BLaER1 (cell line): ENCODE measurements at regions not wholly inside any gene's neighbourhood (a gene's known extent, or its start where the extent isn't known, plus 50 kb on each side); places are given as distances from the start of the nearest gene placed in this dataset.
A peak's percentile ranks its signal among the peaks of the same experiment; 100 is the strongest.

Source experiments
- H3K27ac ChIP-seq: shearing (Covaris generic); formaldehyde crosslinking; 2 replicates; pipeline ENCODE4 v1.8.1; 2022
- H3K27me3 ChIP-seq: shearing (Covaris generic); formaldehyde crosslinking; 2 replicates; pipeline ENCODE4 v1.8.1; 2022
- H3K36me3 ChIP-seq: shearing (Covaris generic); formaldehyde crosslinking; 2 replicates; pipeline ENCODE4 v1.8.1; 2022
- H3K4me1 ChIP-seq: shearing (Covaris generic); formaldehyde crosslinking; 2 replicates; pipeline ENCODE4 v1.8.1; 2022
- H3K4me2 ChIP-seq: shearing (Covaris generic); formaldehyde crosslinking; 2 replicates; pipeline ENCODE4 v1.8.1; 2022
- H3K4me3 ChIP-seq: shearing (Covaris generic); formaldehyde crosslinking; 2 replicates; pipeline ENCODE4 v1.8.1; 2022
- H3K9ac ChIP-seq: shearing (Covaris generic); formaldehyde crosslinking; 2 replicates; pipeline ENCODE4 v1.8.1; 2022
- H3K9me3 ChIP-seq: shearing (Covaris generic); formaldehyde crosslinking; 2 replicates; pipeline ENCODE4 v1.8.1; 2022
- H4K20me1 ChIP-seq: shearing (Covaris generic); formaldehyde crosslinking; 2 replicates; pipeline ENCODE4 v1.8.1; 2022
- Cebpa-rat ChIP-seq: shearing (Covaris generic); IDR thresholded peaks from 2 replicates; pipeline ENCODE4 v1.8.1; 2022

- H3K27ac ChIP-seq, result no peak overlapping the region
- H4K20me1 ChIP-seq, result no peaks in the 10 kb centered on the region
- H3K9me3 ChIP-seq, result no peaks in the 10 kb centered on the region
- peaks cover 5% of the 10 kb centered on the region; the same call in 1 of the 2 replicates for H3K4me1 ChIP-seq
- H3K27me3 ChIP-seq, result no peaks in the 10 kb centered on the region
- peak overlapping the region; percentile 33; the same call in 1 of the 2 replicates for H3K4me2 ChIP-seq
- no peak overlapping the region for H3K9ac ChIP-seq
- H3K36me3 ChIP-seq, result no peaks in the 10 kb centered on the region
- no peak overlapping the region for H3K4me3 ChIP-seq
- TF ChIP-seq Cebpa-rat, result no peak
These were observed 79.9 kb upstream of the MYCBP2 start for GRCh38 chr13:77406644-77407440.

GRCh38 chr13:77398825-77399620, 72.1 kb upstream of the MYCBP2 start:
- no peak for TF ChIP-seq Cebpa-rat
- peaks cover 3% of the 10 kb centered on the region; the same call in 1 of the 2 replicates for H3K4me1 ChIP-seq
- no peak overlapping the region for H3K4me2 ChIP-seq
- no peak overlapping the region for H3K9ac ChIP-seq
- peaks cover 2% of the 10 kb centered on the region; the same call in 1 of the 2 replicates for H3K9me3 ChIP-seq
- no peaks in the 10 kb centered on the region for H3K27me3 ChIP-seq
- no peak overlapping the region for H3K4me3 ChIP-seq
- H4K20me1 ChIP-seq, result no peaks in the 10 kb centered on the region
- H3K36me3 ChIP-seq, result no peaks in the 10 kb centered on the region
- H3K27ac ChIP-seq, result no peak overlapping the region

- H3K27ac ChIP-seq, result no peak overlapping the region
- no peaks in the 10 kb centered on the region for H3K27me3 ChIP-seq
- no peaks in the 10 kb centered on the region for H4K20me1 ChIP-seq
- no peaks in the 10 kb centered on the region for H3K36me3 ChIP-seq
- peaks cover 2% of the 10 kb centered on the region; the same call in 1 of the 2 replicates for H3K9me3 ChIP-seq
- no peak overlapping the region for H3K4me2 ChIP-seq
- H3K4me1 ChIP-seq, result peaks cover 17% of the 10 kb centered on the region
- H3K9ac ChIP-seq, result no peak overlapping the region
- no peak overlapping the region for H3K4me3 ChIP-seq
- TF ChIP-seq Cebpa-rat, result no peak
These were observed 70.7 kb upstream of the MYCBP2 start for GRCh38 chr13:77397636-77398035.

- no peaks in the 10 kb centered on the region; the same call in 1 of the 2 replicates for H3K9me3 ChIP-seq
- peak overlapping the region; percentile 15; the same call in 1 of the 2 replicates for H3K27ac ChIP-seq
- H3K27me3 ChIP-seq, result no peaks in the 10 kb centered on the region
- H3K9ac ChIP-seq, result no peak overlapping the region
- no peak overlapping the region for H3K4me3 ChIP-seq
- peak overlapping the region; percentile 50 for H3K4me2 ChIP-seq
- TF ChIP-seq Cebpa-rat, result no peak
- no peaks in the 10 kb centered on the region for H3K36me3 ChIP-seq
- H4K20me1 ChIP-seq, result no peaks in the 10 kb centered on the region
- H3K4me1 ChIP-seq, result peaks cover 69% of the 10 kb centered on the region
These were observed 64.6 kb upstream of the MYCBP2 start for GRCh38 chr13:77391475-77391874.

- H3K4me2 ChIP-seq, result no peak overlapping the region
- H3K9me3 ChIP-seq, result peaks cover 5% of the 10 kb centered on the region; the same call in 1 of the 2 replicates
- H4K20me1 ChIP-seq, result no peaks in the 10 kb centered on the region
- no peak overlapping the region for H3K27ac ChIP-seq
- no peak for TF ChIP-seq Cebpa-rat
- no peak overlapping the region for H3K9ac ChIP-seq
- H3K27me3 ChIP-seq, result no peaks in the 10 kb centered on the region
- no peak overlapping the region for H3K4me3 ChIP-seq
- H3K4me1 ChIP-seq, result peaks cover 69% of the 10 kb centered on the region
- no peaks in the 10 kb centered on the region for H3K36me3 ChIP-seq
These were observed 63.5 kb upstream of the MYCBP2 start for GRCh38 chr13:77390391-77390790.

GRCh38 chr13:77389625-77390000, 62.7 kb upstream of the MYCBP2 start:
- Histone ChIP-seq H3K36me3 (no peaks in the 10 kb centered on the region), H3K4me2 (no peak overlapping the region), H3K4me3 (no peak overlapping the region), H3K9ac (no peak overlapping the region), H4K20me1 (no peaks in the 10 kb centered on the region), H3K9me3 (peaks cover 5% of the 10 kb centered on the region; the same call in 1 of the 2 replicates), H3K4me1 (peaks cover 69% of the 10 kb centered on the region), H3K27ac (no peak overlapping the region), H3K27me3 (no peaks in the 10 kb centered on the region)
- no peak for TF ChIP-seq Cebpa-rat

GRCh38 chr13:77388944-77389624, 62.2 kb upstream of the MYCBP2 start:
- no peak overlapping the region for H3K4me3 ChIP-seq
- no peak overlapping the region for H3K9ac ChIP-seq
- no peak overlapping the region for H3K27ac ChIP-seq
- H3K9me3 ChIP-seq, result peaks cover 5% of the 10 kb centered on the region; the same call in 1 of the 2 replicates
- H3K27me3 ChIP-seq, result no peaks in the 10 kb centered on the region
- H3K4me2 ChIP-seq, result no peak overlapping the region
- peaks cover 67% of the 10 kb centered on the region for H3K4me1 ChIP-seq
- no peaks in the 10 kb centered on the region for H4K20me1 ChIP-seq
- no peaks in the 10 kb centered on the region for H3K36me3 ChIP-seq
- TF ChIP-seq Cebpa-rat, result no peak

GRCh38 chr13:77387607-77388200, 60.8 kb upstream of the MYCBP2 start:
- peaks cover 53% of the 10 kb centered on the region for H3K4me1 ChIP-seq
- H3K4me2 ChIP-seq, result peak overlapping the region; percentile 60
- H3K9me3 ChIP-seq, result peaks cover 5% of the 10 kb centered on the region; the same call in 1 of the 2 replicates
- no peak overlapping the region for H3K4me3 ChIP-seq
- H3K27ac ChIP-seq, result peak overlapping the region; percentile 46; the same call in 1 of the 2 replicates
- no peaks in the 10 kb centered on the region for H4K20me1 ChIP-seq
- H3K9ac ChIP-seq, result no peak overlapping the region
- H3K36me3 ChIP-seq, result no peaks in the 10 kb centered on the region
- H3K27me3 ChIP-seq, result no peaks in the 10 kb centered on the region
- TF ChIP-seq Cebpa-rat, result no peak

- Histone ChIP-seq H3K9ac (no peak overlapping the region), H3K27ac (peak overlapping the region; percentile 46), H3K27me3 (no peaks in the 10 kb centered on the region), H3K4me2 (peak overlapping the region; percentile 60), H3K4me1 (peaks cover 46% of the 10 kb centered on the region), H3K4me3 (no peak overlapping the region), H4K20me1 (no peaks in the 10 kb centered on the region), H3K36me3 (no peaks in the 10 kb centered on the region), H3K9me3 (peaks cover 5% of the 10 kb centered on the region; the same call in 1 of the 2 replicates)
- TF ChIP-seq Cebpa-rat, result no peak
These were observed 60.1 kb upstream of the MYCBP2 start for GRCh38 chr13:77386880-77387606.
